ENCODE measurements at regions not wholly inside any gene's neighbourhood (a gene's known extent, or its start where the extent isn't known, plus 50 kb on each side); places are given as distances from the start of the nearest gene placed in this dataset.

GRCh38 chr2:180495606-180496005 lies 484.8 kb upstream of the UBE2E3 start (continued):
- TF ChIP-seq ZNF280D (tag by site-specific recombination; IDR thresholded peaks at IDR 0.05) = no peak
- no peak for TF ChIP-seq ZBTB7A (tag by site-specific recombination; IDR thresholded peaks at IDR 0.05; ENCODE audit: low read depth)
- TF ChIP-seq SP2 (tag by site-specific recombination; IDR thresholded peaks at IDR 0.05) = no peak
- no peak for TF ChIP-seq BCL11A (tag by site-specific recombination; IDR thresholded peaks at IDR 0.05; ENCODE audit: low read depth)

GRCh38 chr2:180494286-180494685 lies 486.1 kb upstream of the UBE2E3 start:
- POLR2A ChIA-PET = no interaction called here
- TF ChIP-seq ELK4 (IDR thresholded peaks at IDR 0.05; ENCODE audit: borderline replicate concordance, low read depth, low read length) (no peak), ZNF324 (tag by site-specific recombination; IDR thresholded peaks at IDR 0.05) (no peak), ZNF174 (tag by site-specific recombination; IDR thresholded peaks at IDR 0.05) (no peak), AEBP2 (tag by site-specific recombination; IDR thresholded peaks at IDR 0.05; ENCODE audit: borderline replicate concordance) (no peak), ZNF266 (tag by site-specific recombination; IDR thresholded peaks at IDR 0.05; ENCODE audit: low read depth) (no peak), ZNF426 (tag by site-specific recombination; IDR thresholded peaks at IDR 0.05) (no peak), ZSCAN5A (tag by site-specific recombination; IDR thresholded peaks at IDR 0.05) (no peak), HOXA7 (CRISPR knock-in tag; IDR thresholded peaks at IDR 0.05; ENCODE audit: borderline replicate concordance) (no peak), INSM2 (tag by site-specific recombination; IDR thresholded peaks at IDR 0.05) (no peak)
- Histone ChIP-seq H3K4me3 (ENCODE audit: low read depth, low read length) (no peak overlapping the region), H3K4me1 (ENCODE audit: control insufficient read depth, insufficient read depth, low read length) (no peaks in the 10 kb centered on the region), H3K9me3 (ENCODE audit: control insufficient read depth, insufficient read depth, low read depth, low read length) (no peaks in the 10 kb centered on the region), H3K36me3 (ENCODE audit: control insufficient read depth in 2 of 2, insufficient read depth in 1 of 2, low read length in 2 of 2) (no peaks in the 10 kb centered on the region), H3K27ac (ENCODE audit: extremely low read depth, low read depth, low read length) (no peak overlapping the region)
- CTCF ChIA-PET = interaction anchor here (0.7 kb wide), 1 partner anchor 327 kb away, joined by 3 read pairs; no protein-coding TSS in a partner anchor

GRCh38 chr2:180482696-180483095 lies 475.6 kb upstream of the CWC22 start:
- TF ChIP-seq AEBP2 (tag by site-specific recombination; IDR thresholded peaks at IDR 0.05; ENCODE audit: borderline replicate concordance) (no peak), ZNF473 (tag by site-specific recombination; IDR thresholded peaks at IDR 0.05) (no peak), ZNF555 (tag by site-specific recombination; conservative IDR thresholded peaks at IDR 0.05) (no peak)
- no peaks in the 10 kb centered on the region for H3K9me3 ChIP-seq (ENCODE audit: control insufficient read depth, insufficient read depth, low read depth, low read length)
- ChIA-PET CTCF (interaction anchor here (0.6 kb wide), 2 partner anchors 11 to 985 kb away, joined by 3 to 5 read pairs; no protein-coding TSS in a partner anchor), POLR2A (no interaction called here)
- H3K4me3 ChIP-seq (ENCODE audit: low read depth, low read length) = no peak overlapping the region
- H3K36me3 ChIP-seq (ENCODE audit: control insufficient read depth in 2 of 2, insufficient read depth in 1 of 2, low read length in 2 of 2) = no peaks in the 10 kb centered on the region
- no peaks in the 10 kb centered on the region for H3K4me1 ChIP-seq (ENCODE audit: control insufficient read depth, insufficient read depth, low read length)
- no peak overlapping the region for H3K27ac ChIP-seq (ENCODE audit: extremely low read depth, low read depth, low read length)
